ENCODE measurements at regions not wholly inside any gene's neighbourhood (a gene's known extent, or its start where the extent isn't known, plus 50 kb on each side); places are given as distances from the start of the nearest gene placed in this dataset.
A peak's percentile ranks its signal among the peaks of the same experiment; 100 is the strongest.

DNA sequence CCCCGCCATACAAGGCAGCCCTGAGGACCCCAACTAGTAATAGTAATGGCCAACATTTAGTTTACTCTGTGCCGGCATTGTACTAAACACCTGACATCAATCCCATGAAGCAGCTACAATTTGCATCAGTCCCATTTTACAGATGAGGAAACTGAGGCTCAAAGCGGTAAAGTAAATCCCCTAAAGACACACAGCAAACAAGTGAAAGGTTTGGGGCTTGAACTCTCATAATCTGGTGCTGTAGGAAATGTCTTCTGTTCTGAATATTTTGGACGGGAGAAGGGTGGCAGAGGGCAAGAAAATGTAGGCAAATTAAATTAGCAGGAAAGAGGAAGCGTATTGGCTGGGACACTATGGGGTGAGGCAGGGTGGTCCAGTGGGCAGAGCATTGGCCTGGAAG, 160.3 kb upstream of the SYT13 start:
- DNase-seq (ENCODE audit: low spot score) = no peak

DNA sequence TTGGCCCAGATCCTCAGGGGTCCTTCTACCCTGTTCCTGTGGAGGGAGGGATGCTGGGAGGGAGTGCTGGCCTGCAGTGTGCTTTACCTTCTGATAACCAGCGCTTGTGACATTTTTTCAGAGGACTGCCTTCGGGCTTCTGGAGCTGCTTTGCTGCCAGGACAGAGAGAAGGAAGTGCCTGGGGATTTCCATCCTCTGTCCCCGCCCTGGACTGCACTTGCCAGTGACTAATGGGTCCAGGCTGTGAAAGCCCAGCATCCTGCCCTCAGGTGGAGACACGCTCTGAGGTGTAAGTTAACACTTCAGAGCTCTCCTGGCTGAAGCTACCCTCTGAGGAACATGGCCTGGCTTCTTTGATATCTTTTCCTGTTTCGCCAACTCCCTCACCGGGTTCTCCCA, 158.7 kb upstream of the SYT13 start:
- no peak for DNase-seq (ENCODE audit: low spot score)

GRCh38 chr11:45440111-45440510, 154.0 kb upstream of the SYT13 start:
- DNase-seq (ENCODE audit: low spot score) = no peak

DNA sequence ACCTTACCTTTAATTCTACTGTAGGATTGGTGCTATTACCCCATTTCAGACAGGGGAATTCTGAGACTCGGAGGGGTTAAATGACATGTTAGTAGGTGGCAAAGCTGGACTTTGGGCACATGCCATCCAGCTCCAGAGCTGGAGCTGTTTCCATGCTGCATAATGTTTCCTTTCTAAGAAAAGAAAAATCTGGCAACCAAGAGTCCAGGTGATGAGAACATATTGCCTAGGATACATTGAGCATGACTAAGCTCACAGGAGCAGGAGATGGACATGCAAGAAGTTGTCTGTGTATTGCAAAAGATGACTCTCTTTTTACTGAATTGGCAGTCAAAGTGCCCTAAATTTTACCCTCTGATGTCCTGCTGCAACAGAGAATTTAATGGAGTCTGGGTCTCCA, 150.8 kb upstream of the SYT13 start:
- no peak for DNase-seq (ENCODE audit: low spot score)

GRCh38 chr11:45436118-45436517, 150.0 kb upstream of the SYT13 start:
- no peak for DNase-seq (ENCODE audit: low spot score)

- no peak for DNase-seq (ENCODE audit: low spot score)
Observed at GRCh38 chr11:45435706-45436105, 149.6 kb upstream of the SYT13 start.

DNA sequence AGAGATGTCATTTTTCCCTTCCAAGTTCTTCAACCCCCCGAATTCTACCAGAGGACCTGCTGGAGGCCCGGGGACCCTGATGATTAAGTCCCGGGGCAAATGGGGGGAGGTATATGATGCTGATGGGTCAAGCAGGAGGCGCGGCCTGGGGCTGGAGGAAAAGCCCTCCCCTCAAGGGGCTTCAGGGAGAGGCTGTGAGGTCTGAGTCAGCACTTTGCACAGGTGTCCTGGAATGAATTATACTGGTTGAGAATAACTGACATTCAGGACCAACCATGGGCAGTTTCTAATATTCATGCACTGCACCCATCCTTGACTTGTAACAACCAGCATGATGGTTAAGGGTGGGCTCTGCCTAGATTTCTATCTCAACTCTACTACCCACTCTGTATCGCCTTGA, 146.8 kb upstream of the SYT13 start:
- no peak for DNase-seq (ENCODE audit: low spot score)

- no peak for DNase-seq (ENCODE audit: low spot score)
Observed at GRCh38 chr11:45432100-45432499, 146.0 kb upstream of the SYT13 start.

DNA sequence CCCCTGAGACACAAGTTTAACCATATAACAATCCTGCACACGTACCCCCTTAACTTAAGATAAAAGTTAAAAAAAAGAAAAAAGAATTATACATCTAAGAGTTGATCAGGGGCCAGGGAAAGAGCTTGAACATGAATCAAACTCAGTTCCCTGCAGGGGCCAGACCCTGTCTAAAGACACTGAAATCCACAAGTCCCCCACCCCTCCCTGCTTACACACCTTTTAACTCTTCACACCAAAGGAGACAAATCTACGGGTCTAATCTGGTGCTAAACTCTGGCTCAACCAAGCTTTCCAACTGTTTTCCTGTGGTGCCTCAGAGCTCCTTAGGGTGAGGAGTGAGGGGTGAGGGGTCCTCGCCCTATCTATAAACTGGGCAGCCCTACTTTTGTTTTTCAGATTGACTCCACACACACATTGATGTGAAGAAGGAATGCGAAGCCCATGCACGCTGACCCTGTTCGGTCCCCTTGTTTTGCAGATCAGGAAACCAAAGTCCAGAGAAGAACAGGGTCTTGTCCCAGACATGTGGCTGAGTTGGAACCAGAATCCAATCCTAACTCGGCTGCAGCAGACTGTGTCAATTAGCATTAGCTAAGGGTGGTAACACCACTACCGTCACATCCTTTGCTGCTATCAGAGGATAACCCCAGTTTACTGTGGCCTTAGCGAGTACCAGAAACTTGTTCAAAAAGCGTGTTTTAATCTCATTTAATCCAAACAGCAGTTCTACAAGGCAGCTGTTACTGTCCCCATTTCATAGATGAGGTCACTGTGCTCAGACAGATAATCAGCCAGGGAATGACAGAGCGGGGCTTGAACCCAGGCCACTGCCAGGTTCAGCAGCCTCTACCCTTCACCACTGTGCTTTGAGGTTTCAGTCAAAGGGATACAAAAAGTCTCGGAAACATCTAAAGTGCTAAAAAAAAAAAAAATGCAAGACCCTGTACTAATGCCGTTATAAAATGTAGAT, 145.2 kb upstream of the SYT13 start:
- no peak for DNase-seq (ENCODE audit: low spot score)

DNA sequence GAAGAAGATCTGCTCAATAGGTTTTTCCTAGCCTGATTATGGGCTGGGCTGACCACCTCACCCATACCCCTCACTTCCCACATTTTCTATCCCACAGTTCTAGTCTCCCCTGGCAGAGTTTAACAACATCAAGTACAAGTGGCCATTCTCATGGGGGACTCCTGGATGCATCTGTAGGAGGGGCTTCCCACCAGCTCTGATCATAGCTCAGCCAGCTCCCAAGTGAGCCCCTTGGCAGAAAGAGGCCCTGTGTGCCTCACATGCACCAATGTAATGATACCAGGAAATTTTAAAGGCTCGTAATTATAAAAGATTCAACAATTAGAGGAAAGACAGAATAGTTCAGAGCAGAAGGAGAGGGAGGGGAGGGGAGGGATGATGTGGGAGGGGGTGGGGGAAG, 144.2 kb upstream of the SYT13 start:
- DNase-seq (ENCODE audit: low spot score) = no peak

- no peak for DNase-seq (ENCODE audit: low spot score)
Observed at GRCh38 chr11:45429719-45430118, 143.6 kb upstream of the SYT13 start.

DNA sequence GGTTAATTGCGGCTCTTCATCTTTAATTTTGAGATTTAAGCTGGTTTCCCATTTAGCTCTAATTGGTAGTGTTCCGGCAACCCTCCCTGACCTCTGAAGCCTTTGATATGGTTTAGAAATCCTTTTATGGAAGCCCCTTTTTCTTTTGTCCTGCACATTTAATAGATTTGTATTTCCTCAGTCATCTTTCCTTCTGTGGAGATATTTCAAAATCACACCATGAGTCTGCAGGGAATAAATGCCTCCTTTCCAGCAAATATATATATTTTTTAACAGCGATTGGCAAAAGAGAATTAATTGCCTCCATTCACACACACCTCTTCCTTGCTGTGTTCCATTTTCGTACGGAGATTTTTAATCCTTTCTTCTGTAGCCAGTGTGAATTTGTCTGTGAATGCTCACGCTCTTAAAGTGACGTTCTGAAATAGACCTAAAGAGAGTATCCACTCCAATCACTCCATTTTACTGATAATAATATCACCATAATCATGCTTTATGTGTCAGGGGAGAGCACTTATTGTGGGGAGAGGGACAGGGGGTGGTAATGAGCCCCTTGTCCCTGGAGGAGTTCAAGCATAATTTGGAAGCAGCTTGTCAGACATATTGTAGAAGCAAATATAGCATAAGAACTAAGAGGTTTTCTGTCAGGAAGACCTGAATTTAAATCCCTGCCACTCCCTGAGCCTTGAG, 142.5 kb upstream of the SYT13 start:
- DNase-seq (ENCODE audit: low spot score) = no peak

DNA sequence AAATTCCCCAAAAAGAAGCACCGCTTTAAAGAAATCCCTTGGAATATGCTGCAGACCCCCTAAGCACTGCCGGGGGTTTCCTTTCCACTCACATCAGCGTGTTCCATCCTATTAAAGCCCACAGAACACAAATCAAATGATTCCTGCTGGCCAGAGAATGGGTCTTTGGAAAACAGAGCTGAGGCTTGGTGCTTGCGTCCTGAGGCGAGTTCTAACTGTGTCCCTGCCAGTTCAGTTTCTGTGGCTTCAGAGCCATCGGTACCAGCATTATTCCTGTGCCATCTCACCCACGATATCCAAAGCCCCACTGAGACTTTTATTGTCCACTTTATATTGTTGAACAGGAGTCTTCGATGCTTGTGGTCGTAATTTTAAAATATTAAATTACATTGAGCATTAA, 142.0 kb upstream of the SYT13 start:
- no peak for DNase-seq (ENCODE audit: low spot score)

- DNase-seq (ENCODE audit: low spot score) = no peak
Observed at GRCh38 chr11:45424411-45425180, 138.5 kb upstream of the SYT13 start.

DNA sequence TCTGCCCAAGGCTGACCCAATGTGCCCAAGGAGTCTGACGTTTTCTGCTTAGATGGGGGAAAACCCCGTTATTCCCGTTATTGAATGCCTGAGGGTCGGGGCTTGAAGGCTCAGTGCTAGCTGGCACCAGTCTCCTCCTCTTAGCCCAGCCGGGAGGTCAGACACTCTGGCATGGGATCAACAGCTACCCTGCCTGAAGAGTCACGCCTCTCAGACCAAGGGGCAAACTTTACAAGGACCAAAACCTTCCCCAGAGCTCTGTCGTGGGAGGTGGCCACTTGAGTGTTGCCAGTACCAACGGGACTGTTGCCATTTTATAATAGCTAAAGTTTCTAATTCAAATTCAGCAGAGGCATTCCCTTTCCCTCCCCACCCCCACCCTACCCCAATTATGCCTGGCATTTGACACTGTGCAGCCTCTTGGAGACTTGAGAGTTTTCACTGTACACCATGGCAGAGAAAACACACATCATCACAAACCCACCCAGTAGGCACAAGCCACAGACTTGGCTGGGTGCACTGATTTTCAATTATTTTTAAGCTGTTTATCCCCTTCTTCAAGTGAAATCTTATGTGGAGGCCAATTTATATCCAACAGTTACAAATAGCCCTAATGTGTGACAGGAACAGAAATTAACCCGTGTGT, 137.5 kb upstream of the SYT13 start:
- no peak for DNase-seq (ENCODE audit: low spot score)

DNA sequence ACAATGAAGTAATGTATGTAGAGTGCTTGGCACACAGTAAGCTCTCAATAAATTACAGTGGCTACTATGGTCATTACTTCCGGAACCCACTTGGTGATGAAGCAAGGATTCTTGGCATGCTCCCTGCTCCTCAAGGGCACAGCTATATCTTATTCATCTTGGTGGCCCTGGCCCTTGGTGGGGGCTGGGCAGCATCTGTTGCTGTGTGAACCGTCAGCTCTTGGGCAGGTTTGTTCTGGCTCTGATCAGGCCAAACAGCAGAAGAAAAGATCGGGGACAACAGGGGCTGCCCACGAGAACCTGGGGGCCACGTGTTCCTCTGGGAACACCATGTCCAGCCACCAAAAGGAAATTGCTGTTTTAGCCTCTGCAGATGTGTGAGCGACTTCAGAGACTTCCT, 136.9 kb upstream of the SYT13 start:
- no peak for DNase-seq (ENCODE audit: low spot score)

- no peak for DNase-seq (ENCODE audit: low spot score)
Observed at GRCh38 chr11:45414088-45414487, 127.9 kb upstream of the SYT13 start.

- DNase-seq (ENCODE audit: low spot score) = no peak
Observed at GRCh38 chr11:45413156-45413858, 127.2 kb upstream of the SYT13 start.

DNA sequence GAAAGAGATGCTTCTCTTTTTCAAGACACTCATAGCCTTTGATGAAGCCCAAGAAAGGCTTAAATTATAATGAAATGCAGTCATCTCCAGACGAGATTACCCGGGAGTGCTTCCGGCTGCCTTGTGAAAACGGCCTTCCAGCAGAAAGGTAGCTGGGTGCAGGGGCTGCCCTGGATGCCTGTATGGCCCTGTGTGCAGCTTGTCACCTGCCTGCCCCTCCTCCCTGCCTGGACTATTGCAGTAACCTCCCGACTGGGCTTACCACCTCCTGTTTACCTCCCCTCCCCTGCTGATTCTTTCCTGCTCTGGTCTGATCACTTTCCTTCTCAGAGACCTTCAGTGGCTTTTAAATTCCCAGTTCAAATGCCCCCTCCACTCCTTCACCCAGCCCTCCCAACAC, 126.4 kb upstream of the SYT13 start:
- no peak for DNase-seq (ENCODE audit: low spot score)

- DNase-seq (ENCODE audit: low spot score) = peak; percentile 20
Observed at GRCh38 chr11:45412051-45412471, 125.9 kb upstream of the SYT13 start.
